B cell (primary cell): ENCODE measurements at regions not wholly inside any gene's neighbourhood (a gene's known extent, or its start where the extent isn't known, plus 50 kb on each side); places are given as distances from the start of the nearest gene placed in this dataset.

Experiments used
- EZH2 ChIP-seq: IDR thresholded peaks from 2 replicates; pipeline ENCODE4 v1.6.1; 2012; ENCODE audit warnings: borderline replicate concordance, low read depth, mild to moderate bottlenecking, moderate library complexity, low read length; ENCODE audit not compliant: insufficient read depth, poor library complexity, severe bottlenecking
- TF ChIP-seq, protein P1 (sequence below): fragments of 200-600 bp; IDR thresholded peaks from one replicate; pipeline ENCODE4 v1.8.0; 2022; ENCODE audit warnings: antibody characterized with exemption, mild to moderate bottlenecking

DNA sequence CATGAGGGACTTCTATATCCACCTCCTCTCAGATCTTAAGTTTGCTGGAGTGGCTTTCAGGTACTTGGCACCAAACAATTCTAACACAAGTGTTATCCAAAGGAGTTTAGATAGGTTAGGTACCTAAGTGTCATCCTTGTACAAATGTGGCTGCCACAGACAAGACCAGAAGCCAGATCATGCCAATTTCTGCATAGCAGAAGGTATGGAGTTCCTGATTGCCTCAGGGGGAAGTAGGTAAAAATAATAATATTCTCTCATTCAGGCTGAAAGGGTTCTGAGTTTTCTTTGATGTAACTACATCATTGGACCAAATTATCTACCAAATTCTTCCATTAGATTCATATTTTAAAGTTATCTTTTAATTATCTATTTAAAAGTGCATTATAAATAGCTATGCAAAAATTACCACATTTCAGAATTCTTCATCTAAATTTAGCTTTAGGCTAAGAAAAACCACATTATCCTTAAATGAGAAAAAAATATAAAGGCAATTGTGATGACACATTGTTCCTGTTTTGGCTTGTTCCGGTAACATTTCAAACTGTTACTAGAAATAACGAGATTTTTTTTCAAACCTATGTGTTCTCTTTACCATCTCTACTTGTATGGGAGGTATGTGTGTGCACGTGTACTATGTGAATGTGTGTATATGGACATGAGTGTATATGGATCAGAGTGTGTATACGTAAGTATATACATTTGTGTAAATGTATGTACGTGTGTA is 66.2 kb upstream of the POU2AF2 start:
- TF ChIP-seq, protein P1, sequence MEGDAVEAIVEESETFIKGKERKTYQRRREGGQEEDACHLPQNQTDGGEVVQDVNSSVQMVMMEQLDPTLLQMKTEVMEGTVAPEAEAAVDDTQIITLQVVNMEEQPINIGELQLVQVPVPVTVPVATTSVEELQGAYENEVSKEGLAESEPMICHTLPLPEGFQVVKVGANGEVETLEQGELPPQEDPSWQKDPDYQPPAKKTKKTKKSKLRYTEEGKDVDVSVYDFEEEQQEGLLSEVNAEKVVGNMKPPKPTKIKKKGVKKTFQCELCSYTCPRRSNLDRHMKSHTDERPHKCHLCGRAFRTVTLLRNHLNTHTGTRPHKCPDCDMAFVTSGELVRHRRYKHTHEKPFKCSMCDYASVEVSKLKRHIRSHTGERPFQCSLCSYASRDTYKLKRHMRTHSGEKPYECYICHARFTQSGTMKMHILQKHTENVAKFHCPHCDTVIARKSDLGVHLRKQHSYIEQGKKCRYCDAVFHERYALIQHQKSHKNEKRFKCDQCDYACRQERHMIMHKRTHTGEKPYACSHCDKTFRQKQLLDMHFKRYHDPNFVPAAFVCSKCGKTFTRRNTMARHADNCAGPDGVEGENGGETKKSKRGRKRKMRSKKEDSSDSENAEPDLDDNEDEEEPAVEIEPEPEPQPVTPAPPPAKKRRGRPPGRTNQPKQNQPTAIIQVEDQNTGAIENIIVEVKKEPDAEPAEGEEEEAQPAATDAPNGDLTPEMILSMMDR: no peak
- TF ChIP-seq EZH2: no peak
